ENCODE measurements at regions not wholly inside any gene's neighbourhood (a gene's known extent, or its start where the extent isn't known, plus 50 kb on each side); places are given as distances from the start of the nearest gene placed in this dataset.
A peak's percentile ranks its signal among the peaks of the same experiment; 100 is the strongest.

GRCh38 chr9:103203172-103203571, 208.0 kb downstream of the CYLC2 start:
- no peak for TF ChIP-seq GATA2 (IDR thresholded peaks at IDR 0.05; ENCODE audit: low read depth, low read length)
- no peak for TF ChIP-seq GATA3 (IDR thresholded peaks at IDR 0.05; ENCODE audit: low read depth, low read length)

DNA sequence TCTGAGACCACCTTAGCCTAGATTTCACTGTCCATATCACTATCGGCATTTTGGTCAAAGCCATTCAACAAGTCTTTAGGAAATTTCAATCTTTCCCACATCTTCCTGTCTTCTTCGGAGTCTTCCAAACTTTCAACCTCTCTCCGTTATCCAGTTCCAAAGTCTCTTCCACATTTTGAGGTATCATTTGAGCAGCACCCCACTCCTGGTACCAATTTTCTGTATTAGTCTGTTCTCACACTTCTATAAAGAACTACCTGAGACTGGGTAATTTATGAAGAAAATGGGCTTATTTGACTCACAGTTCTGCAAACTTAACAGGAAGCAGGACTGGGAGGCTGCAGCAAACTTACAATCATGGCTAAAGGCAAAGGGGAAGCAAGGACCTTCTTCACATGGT, 215.5 kb downstream of the CYLC2 start:
- TF ChIP-seq GATA3 (IDR thresholded peaks at IDR 0.05; ENCODE audit: low read depth, low read length) (no peak), GATA2 (IDR thresholded peaks at IDR 0.05; ENCODE audit: low read depth, low read length) (no peak)

DNA sequence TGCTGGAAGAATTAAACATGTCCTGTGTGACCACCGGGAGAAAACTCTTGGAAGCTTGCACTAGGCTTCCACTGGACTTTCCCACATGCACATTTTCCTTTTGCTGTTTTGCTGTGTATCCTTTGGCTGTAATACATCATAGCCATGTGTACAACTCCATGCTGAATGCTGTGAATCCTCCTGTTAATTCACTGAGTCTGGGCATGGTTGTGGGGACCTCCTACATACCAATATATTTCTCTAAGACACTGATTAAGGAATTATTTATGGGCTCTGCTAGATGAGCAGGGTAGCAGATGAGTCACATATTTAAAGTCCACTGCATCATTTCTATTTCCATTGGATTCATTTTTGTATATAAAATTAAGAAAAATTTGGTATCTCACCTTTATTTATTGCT, 220.1 kb downstream of the CYLC2 start:
- TF ChIP-seq GATA2 (IDR thresholded peaks at IDR 0.05; ENCODE audit: low read depth, low read length) (no peak), GATA3 (IDR thresholded peaks at IDR 0.05; ENCODE audit: low read depth, low read length) (no peak)

DNA sequence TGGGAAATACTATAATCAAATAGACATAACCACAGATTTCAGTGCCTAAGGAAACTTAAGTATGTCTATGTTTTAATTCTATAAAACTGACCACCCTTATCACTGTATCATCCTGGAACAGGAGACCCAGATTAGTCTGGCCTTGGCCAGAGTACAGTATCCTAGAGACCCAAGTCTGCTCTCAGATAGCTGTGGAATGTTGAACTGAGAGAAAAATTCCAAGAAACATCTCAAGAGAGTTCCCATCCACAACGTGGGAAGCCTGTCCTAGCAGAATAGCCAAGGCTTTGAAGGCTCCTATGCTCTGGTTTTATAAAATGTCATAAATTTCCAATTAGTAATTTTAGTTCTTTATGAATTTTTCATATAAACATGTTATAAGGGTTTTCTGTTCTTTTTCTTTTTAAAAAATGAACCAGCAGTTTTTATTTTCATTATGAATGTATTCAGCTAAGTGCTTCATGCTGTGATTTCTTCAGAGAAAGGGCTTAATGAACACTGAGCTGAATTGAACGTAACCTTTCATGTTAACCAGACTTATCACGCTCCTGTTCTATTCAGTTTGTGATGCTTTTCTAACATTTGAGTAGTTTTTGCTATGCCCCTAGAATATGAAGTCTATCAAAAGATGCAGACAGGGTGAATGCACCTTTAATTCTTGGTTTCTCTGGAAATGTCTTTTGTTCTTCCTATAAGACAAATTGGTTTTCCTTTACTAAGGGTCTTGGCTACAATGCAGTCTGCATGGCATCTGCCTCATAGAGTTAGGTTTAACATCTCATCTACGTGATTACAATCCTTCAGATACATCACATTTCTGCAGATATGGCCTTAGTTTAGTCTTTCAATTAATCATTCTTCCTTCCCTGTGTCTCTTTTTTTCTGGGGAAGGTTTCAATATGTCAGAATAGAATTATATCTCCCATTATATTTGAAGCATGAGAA, 230.8 kb downstream of the CYLC2 start:
- TF ChIP-seq GATA3 (IDR thresholded peaks at IDR 0.05; ENCODE audit: low read depth, low read length), result no peak
- no peak for TF ChIP-seq GATA2 (IDR thresholded peaks at IDR 0.05; ENCODE audit: low read depth, low read length)

GRCh38 chr9:103226647-103227013, 231.5 kb downstream of the CYLC2 start:
- TF ChIP-seq GATA2 (IDR thresholded peaks at IDR 0.05; ENCODE audit: low read depth, low read length), result no peak
- no peak for TF ChIP-seq GATA3 (IDR thresholded peaks at IDR 0.05; ENCODE audit: low read depth, low read length)

DNA sequence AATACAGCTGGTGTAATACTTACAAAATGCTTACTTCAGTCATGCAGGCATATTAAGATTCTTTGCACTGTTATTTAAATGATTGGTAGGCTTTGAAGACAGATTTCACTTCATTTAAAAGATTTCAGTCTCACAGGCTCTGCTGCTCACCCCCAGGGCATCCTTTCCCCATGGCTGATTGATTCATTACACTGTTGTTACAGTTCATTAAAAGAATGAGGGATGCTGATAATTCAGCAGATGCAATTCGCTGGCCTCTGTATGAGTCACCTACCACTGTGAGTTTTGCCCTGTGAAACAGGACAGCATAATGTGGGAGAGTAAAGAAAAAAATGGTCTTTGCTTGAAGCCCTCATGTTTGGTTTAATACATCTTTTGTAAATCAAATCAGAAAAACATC, 246.9 kb downstream of the CYLC2 start:
- TF ChIP-seq GATA2 (IDR thresholded peaks at IDR 0.05; ENCODE audit: low read depth, low read length), result 0 out of 2 replicates have a peak, but pooled peaks have one; percentile 23
- TF ChIP-seq GATA3 (IDR thresholded peaks at IDR 0.05; ENCODE audit: low read depth, low read length), result no peak

GRCh38 chr9:103242486-103242885, 247.4 kb downstream of the CYLC2 start:
- TF ChIP-seq GATA3 (IDR thresholded peaks at IDR 0.05; ENCODE audit: low read depth, low read length) (no peak), GATA2 (IDR thresholded peaks at IDR 0.05; ENCODE audit: low read depth, low read length) (no peak)

DNA sequence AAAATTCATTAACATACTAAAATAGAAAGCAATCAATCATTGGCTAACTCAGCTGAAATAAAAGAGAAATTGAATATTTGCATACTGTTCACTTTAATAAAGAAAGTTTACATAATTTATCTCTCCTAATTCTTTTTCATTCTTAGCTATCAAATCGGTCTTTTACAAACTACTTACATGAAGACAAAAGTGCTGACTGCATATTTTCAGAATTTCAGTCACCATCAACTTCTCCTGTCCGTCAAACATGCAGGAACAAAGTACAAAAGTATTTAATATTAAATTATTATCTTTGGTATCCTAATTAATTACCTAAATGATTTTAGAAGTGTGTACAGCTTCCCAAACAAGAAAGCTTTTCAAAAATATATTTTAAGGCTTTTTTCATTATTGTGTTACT, 248.4 kb downstream of the CYLC2 start:
- TF ChIP-seq GATA2 (IDR thresholded peaks at IDR 0.05; ENCODE audit: low read depth, low read length) (no peak), GATA3 (IDR thresholded peaks at IDR 0.05; ENCODE audit: low read depth, low read length) (no peak)

GRCh38 chr9:103245369-103245768, 250.2 kb downstream of the CYLC2 start:
- TF ChIP-seq GATA2 (IDR thresholded peaks at IDR 0.05; ENCODE audit: low read depth, low read length) (no peak), GATA3 (IDR thresholded peaks at IDR 0.05; ENCODE audit: low read depth, low read length) (no peak)

DNA sequence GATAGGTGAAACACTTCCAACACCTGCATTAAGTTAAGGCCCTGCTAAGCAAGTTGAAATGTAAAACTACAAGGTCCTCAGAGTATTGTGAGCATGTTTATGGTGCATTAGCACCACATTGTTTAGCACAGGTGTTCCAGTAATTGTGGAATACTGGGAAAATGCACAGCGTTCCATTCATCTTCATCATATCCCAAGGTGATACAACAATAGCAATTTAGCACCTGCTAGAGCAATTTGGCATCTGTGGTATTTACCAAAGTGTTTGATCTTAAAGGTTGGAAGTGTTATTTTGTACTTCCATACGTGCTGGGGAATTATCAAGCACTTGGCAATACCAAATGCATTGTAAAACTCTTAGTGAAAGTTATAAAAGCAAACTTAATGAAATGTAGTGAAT, 266.8 kb downstream of the CYLC2 start:
- TF ChIP-seq GATA3 (IDR thresholded peaks at IDR 0.05; ENCODE audit: low read depth, low read length), result no peak
- TF ChIP-seq GATA2 (IDR thresholded peaks at IDR 0.05; ENCODE audit: low read depth, low read length), result no peak

GRCh38 chr9:103266064-103266463, 270.9 kb downstream of the CYLC2 start:
- TF ChIP-seq GATA2 (IDR thresholded peaks at IDR 0.05; ENCODE audit: low read depth, low read length), result no peak
- no peak for TF ChIP-seq GATA3 (IDR thresholded peaks at IDR 0.05; ENCODE audit: low read depth, low read length)

DNA sequence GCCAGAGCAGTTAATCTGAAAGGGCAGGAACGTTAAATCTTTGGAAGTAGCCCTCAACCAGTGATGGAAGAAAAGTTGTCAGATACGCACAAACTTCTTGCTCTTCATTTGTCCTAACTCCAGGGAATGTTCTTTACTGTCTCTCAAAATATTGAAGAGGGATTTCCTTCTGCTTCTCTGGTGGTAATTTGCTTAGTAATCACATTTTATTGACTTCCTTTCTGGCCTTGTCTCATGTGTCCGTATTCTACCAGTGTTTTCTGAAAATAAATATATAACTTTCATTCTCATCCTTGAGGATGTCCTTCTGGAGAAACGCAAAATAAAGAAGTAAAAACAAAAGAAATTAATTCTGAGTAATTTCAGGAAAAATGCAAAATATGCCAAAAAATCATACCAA, 282.1 kb downstream of the CYLC2 start:
- no peak for TF ChIP-seq GATA3 (IDR thresholded peaks at IDR 0.05; ENCODE audit: low read depth, low read length)
- no peak for TF ChIP-seq GATA2 (IDR thresholded peaks at IDR 0.05; ENCODE audit: low read depth, low read length)

GRCh38 chr9:103281126-103281525, 286.0 kb downstream of the CYLC2 start:
- TF ChIP-seq GATA3 (IDR thresholded peaks at IDR 0.05; ENCODE audit: low read depth, low read length) (no peak), GATA2 (IDR thresholded peaks at IDR 0.05; ENCODE audit: low read depth, low read length) (no peak)

DNA sequence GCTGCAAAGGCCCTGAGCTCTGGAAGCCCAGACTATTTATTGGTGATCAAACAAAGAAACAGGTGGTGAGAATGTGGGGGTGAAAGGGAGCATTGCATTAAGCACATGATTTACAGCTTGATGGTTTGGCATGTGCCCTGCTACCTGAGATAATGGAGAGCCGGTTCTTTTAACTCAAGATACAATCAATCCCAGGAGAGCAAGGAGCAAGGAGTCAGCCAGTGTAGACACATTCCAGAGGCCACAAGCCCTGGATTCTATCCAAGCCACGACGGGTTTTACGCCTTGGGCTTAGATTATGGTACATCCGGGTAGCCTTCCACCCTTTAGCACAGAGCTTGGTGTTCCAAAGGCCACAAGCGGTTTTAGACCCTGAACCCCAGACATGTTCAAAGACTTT, 292.2 kb downstream of the CYLC2 start:
- TF ChIP-seq GATA3 (IDR thresholded peaks at IDR 0.05; ENCODE audit: low read depth, low read length) (no peak), GATA2 (IDR thresholded peaks at IDR 0.05; ENCODE audit: low read depth, low read length) (no peak)

- TF ChIP-seq GATA3 (IDR thresholded peaks at IDR 0.05; ENCODE audit: low read depth, low read length), result no peak
- no peak for TF ChIP-seq GATA2 (IDR thresholded peaks at IDR 0.05; ENCODE audit: low read depth, low read length)
Measured at GRCh38 chr9:103296189-103296588, 301.1 kb downstream of the CYLC2 start.

All from SH-SY5Y (cell line).